Hematopoietic multipotent progenitor cell treated with erythropoietin and hydrocortisone succinate and interleukin-3 and kit ligand, for 17 days (in vitro differentiated cells): ENCODE measurements at regions not wholly inside any gene's neighbourhood (a gene's known extent, or its start where the extent isn't known, plus 50 kb on each side); places are given as distances from the start of the nearest gene placed in this dataset.
"Not testable (repeated sequence)": the region's sequence is repeated elsewhere in the genome, so short reads cannot be mapped to it uniquely, and the experiment has no call there.

Source experiments
- DNase-seq: peaks from one replicate; pipeline ENCODE4 v3.0.0-alpha.2; 2015; ENCODE audit warnings: low spot score

- DNase-seq = no peak
Observed at GRCh38 chr10:33067917-33068316, 109.9 kb upstream of the ITGB1 start.

DNA sequence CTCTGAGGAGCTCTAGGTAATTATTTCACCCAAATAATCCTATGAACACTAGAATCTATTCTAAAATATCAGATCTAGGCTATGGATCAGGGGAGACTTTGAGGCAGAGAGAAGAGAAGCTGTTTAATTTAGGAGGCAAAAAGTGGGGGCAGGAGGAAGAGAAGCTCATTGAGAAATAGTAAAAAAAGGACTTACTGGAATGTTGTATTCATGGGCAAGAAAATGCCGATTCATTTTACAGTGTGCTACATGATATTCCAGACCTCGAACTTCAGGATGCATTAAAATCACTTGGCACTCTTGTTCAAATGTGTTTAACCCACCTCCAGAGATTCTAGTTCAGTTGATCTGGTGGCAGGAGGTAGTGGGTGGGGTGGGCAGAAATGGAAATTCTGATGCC is 109.5 kb upstream of the ITGB1 start:
- no peak for DNase-seq

GRCh38 chr10:33066558-33067236 is 108.7 kb upstream of the ITGB1 start:
- DNase-seq = no peak

- no peak for DNase-seq
Observed at GRCh38 chr10:33065111-33065510, 107.1 kb upstream of the ITGB1 start.

GRCh38 chr10:33064706-33065105 is 106.7 kb upstream of the ITGB1 start:
- DNase-seq = no peak

DNA sequence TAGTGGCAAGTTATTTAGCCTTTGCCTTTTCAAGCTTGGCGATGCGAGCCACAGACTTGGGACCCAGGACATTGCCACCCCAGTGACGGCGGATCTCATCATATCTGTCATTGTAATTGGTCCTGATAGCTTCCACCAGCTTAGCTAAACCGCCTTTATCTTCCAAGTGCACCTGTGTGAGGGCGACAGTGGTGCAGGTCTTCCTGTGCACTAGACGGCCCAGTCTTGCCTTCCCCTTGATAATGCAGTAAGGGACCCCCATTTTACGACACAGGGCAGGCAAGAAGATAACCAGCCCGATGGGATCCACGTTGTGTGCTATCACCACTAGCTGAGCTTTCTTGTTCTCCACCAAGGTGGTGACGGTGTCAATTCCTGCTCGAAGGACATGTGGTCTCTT is 99.6 kb upstream of the ITGB1 start:
- DNase-seq = no peak

- no peak for DNase-seq
Observed at GRCh38 chr10:33056828-33057596, 99.0 kb upstream of the ITGB1 start.

- no peak for DNase-seq
Observed at GRCh38 chr10:33055625-33056024, 97.6 kb upstream of the ITGB1 start.

DNA sequence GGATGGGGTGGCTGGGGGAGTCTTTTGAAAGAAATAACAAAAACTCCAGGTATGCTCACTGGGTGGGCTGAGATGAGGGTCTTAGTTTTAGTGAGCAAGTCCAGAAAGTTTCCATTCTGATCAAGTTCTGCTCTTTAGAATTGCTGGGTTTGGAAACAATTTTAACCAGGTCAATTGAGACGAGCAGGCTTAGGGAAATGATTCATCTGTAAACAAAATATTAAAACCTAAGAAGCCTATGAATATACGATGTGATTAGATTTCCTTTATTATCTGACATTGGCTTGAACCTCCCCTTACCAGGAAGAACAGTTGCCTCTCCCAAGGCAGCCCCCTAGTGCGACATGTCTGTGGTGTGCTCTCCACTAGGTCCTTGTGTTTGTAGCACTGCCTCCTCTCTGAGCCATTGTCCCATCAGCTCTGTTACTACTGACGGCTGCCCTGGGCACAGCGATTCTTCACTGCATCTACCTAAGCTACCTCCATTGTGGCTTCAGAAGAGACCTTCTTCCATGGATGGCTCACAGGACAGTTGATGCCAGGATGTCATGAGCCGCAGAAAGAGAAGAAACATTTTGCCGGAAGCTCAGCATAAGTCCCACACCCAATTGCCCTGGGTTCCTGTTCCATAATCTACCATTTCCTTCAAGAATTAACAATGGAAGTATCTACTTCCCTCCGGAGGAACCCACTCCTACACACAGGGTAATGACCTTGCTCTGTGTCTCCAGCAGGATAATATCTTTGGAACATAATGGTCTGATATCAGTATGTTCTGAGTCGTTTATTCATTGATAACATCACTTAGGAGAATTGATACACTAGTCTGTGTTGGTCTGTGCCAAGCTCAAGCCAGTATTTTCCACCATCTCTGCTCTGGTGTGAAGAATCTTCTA is 95.1 kb upstream of the ITGB1 start:
- DNase-seq = no peak

- DNase-seq = no peak
Observed at GRCh38 chr10:33052263-33052875, 94.3 kb upstream of the ITGB1 start.

- DNase-seq = not testable (repeated sequence)
Observed at GRCh38 chr10:33049963-33050920, 92.2 kb upstream of the ITGB1 start.

DNA sequence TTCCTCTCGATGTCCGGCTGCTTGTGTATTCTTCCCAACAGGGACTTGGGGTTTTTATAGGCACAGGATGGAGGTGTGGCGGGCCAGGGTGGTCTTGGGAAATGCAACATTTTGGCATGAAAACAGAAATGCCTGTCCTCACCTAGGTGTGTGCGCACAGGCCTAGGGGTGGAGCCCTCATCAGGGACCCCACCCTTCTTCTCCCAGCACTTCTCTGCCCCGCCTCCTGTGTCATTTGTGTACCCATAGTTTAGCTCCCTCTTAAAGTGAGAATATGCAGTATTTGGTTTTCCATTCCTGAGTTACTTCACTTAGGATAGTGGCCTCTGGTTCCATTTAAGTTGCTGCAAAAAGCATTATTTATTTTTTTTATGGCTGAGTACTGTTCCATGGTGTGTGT is 90.2 kb upstream of the ITGB1 start:
- DNase-seq = no peak

DNA sequence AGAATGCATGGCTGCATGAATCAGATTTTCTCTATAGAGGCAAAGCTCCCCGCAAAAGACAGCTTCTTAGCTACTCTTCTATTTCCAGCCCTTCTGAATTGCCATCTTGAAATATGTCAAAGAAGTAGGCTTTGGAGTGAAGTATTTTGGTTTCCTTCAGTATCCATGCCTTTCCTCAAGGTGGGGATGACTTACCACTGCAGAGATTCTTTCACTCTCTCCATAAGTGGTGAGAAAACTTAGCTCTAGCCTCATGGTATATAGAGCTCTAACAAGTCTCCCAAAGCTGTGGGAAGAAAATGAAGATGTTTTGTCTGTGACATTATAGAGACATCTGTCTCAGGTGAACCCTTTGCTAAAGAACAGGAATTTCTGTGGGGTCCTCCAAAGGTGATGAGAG is 89.6 kb upstream of the ITGB1 start:
- DNase-seq = no peak

DNA sequence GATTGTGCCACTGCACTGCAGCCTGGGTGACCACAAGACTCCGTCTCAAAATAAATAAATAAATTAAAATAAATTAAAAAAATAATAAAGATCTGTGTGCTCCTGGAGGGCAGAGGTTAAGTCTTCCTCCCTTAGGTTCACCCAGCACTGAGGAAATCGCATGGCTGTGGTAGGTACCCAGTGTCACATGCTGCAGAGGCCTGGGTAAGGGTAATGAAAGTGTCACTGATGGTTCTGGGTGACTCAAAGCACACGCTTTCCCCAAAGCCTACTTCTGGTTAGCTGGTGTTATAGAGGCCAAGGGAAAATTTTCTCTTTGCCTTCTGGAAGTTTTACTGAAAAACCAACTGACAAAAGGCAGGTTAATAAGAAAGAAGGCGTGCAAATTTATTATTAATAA is 88.8 kb upstream of the ITGB1 start:
- no peak for DNase-seq

- DNase-seq = no peak
Observed at GRCh38 chr10:33045421-33045820, 87.4 kb upstream of the ITGB1 start.

- no peak for DNase-seq
Observed at GRCh38 chr10:33042565-33042964, 84.5 kb upstream of the ITGB1 start.

- DNase-seq = no peak
Observed at GRCh38 chr10:33041783-33042437, 83.9 kb upstream of the ITGB1 start.

DNA sequence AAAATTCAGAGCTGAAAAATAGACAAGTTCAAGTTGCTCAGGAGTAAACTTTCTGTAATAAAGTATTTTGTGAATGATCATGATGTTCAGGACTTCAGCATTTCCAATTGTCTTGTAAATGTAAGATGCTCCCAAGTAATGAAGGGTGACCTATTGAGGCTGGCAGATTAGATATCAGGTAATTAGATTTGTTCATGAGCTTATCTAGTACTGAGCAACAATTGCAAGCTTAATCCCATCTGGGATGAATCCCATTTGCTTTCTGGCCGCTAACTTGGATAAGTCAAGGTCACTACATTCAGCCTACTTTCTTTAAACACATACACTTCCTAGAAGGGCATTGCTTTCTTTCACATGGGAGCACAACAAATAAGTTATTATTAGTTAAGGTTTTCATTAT is 82.4 kb upstream of the ITGB1 start:
- DNase-seq = no peak

GRCh38 chr10:33039181-33039580 is 81.2 kb upstream of the ITGB1 start:
- DNase-seq = no peak

GRCh38 chr10:33038672-33039071 is 80.6 kb upstream of the ITGB1 start:
- DNase-seq = no peak

- DNase-seq = no peak
Observed at GRCh38 chr10:33037726-33038125, 79.7 kb upstream of the ITGB1 start.
